ENCODE measurements at regions not wholly inside any gene's neighbourhood (a gene's known extent, or its start where the extent isn't known, plus 50 kb on each side); places are given as distances from the start of the nearest gene placed in this dataset.

- Histone ChIP-seq H3K4me1 (replicated peaks in 1 of 2; ENCODE audit: control insufficient read depth in 2 of 2, insufficient read depth in 2 of 2, low read length in 2 of 2) (no peaks in the 10 kb centered on the region), H3K36me3 (ENCODE audit: control insufficient read depth, insufficient read depth, low read length) (no peaks in the 10 kb centered on the region), H3K27me3 (ENCODE audit: control insufficient read depth in 2 of 2, insufficient read depth in 2 of 2, low read length in 2 of 2) (no peaks in the 10 kb centered on the region), H3K4me2 (ENCODE audit: insufficient read depth, low read length) (no peak overlapping the region), H3K9ac (ENCODE audit: insufficient read depth in 1 of 2, low read depth in 2 of 2, low read length in 2 of 2) (no peak overlapping the region), H3K9me1 (ENCODE audit: control insufficient read depth, insufficient read depth, low read length) (no peaks in the 10 kb centered on the region), H3K79me2 (ENCODE audit: control insufficient read depth, insufficient read depth, low read length) (no peaks in the 10 kb centered on the region), H3K27ac (ENCODE audit: extremely low read depth, low read depth, low read length) (no peak overlapping the region), H4K20me1 (replicated peaks; ENCODE audit: control insufficient read depth, insufficient read depth, low read length) (no peaks in the 10 kb centered on the region), H3K9me3 (replicated peaks; ENCODE audit: control insufficient read depth, insufficient read depth, low read depth, low read length) (no peaks in the 10 kb centered on the region), H2AFZ (ENCODE audit: low read depth, low read length) (no peak overlapping the region), H3K4me3 (no peak overlapping the region)
- no peak for DNase-seq (ENCODE audit: extremely low read depth in 1 of 4, low spot score in 3 of 4)
- intact Hi-C loops (cut with micrococcal nuclease) (no loop called here), in situ Hi-C loops (cut with MboI) (no loop called here)
- WGBS (ENCODE audit: insufficient coverage, low coverage, missing lambda C conversion rate), result 0% methylated on average over 3 of the region's 3 CpGs
- no peak for ATAC-seq
- BruUV-seq (replicated peaks), result no TSS peak
- TF ChIP-seq ZBTB7A (IDR thresholded peaks at IDR 0.05; ENCODE audit: borderline replicate concordance, control insufficient read depth, low read depth, low read length) (no peak), ZNF407 (IDR thresholded peaks at IDR 0.05; ENCODE audit: low read depth) (no peak), ZBTB5 (IDR thresholded peaks at IDR 0.05) (no peak)
- ChIA-PET POLR2A (no interaction called here), CTCF (ENCODE audit: low intra/inter-chr PET ratio) (no interaction called here)
- no peak for FAIRE-seq
Measured at GRCh38 chr2:139378373-139378772, 598.2 kb upstream of the NXPH2 start.
